ENCODE measurements at regions not wholly inside any gene's neighbourhood (a gene's known extent, or its start where the extent isn't known, plus 50 kb on each side); places are given as distances from the start of the nearest gene placed in this dataset.

DNA sequence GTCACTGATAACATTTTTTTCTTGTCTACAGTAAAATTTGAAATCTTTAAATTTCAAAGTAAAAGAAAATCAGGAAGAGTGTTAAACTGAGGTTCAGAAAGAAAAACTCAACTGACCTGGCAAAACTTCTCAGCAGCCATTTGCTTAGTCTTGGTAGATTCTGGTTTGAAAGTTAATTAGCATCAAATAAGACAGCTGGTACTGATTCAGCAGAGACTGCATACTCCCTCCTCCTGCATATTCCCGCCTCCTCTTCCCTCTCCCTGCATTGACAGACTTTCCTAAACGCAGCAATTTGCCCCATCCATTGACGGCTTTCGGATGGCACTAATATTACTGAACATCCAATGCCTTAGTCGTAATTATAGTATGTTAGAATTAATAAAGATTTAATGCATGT lies 520.8 kb downstream of the FLRT2 start:
- no peak overlapping the region for H2AFZ ChIP-seq (ENCODE audit: low read depth, low read length)
- TF ChIP-seq POLR2AphosphoS5 (IDR thresholded peaks at IDR 0.05; ENCODE audit: insufficient read depth, low read depth, low read length): no peak
- no peak for TF ChIP-seq EZH2 (IDR thresholded peaks at IDR 0.05; ENCODE audit: borderline replicate concordance, low read depth, low read length, severe bottlenecking)
- no peak for TF ChIP-seq POLR2A (IDR thresholded peaks at IDR 0.05; ENCODE audit: low read depth, low read length)
- TF ChIP-seq, protein P1, sequence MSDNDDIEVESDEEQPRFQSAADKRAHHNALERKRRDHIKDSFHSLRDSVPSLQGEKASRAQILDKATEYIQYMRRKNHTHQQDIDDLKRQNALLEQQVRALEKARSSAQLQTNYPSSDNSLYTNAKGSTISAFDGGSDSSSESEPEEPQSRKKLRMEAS (IDR thresholded peaks at IDR 0.05; ENCODE audit: insufficient read depth, insufficient read length): no peak
- no peak for TF ChIP-seq JUN (IDR thresholded peaks at IDR 0.05; ENCODE audit: borderline replicate concordance, insufficient read depth, insufficient read length, low read depth)
- TF ChIP-seq, protein P2, sequence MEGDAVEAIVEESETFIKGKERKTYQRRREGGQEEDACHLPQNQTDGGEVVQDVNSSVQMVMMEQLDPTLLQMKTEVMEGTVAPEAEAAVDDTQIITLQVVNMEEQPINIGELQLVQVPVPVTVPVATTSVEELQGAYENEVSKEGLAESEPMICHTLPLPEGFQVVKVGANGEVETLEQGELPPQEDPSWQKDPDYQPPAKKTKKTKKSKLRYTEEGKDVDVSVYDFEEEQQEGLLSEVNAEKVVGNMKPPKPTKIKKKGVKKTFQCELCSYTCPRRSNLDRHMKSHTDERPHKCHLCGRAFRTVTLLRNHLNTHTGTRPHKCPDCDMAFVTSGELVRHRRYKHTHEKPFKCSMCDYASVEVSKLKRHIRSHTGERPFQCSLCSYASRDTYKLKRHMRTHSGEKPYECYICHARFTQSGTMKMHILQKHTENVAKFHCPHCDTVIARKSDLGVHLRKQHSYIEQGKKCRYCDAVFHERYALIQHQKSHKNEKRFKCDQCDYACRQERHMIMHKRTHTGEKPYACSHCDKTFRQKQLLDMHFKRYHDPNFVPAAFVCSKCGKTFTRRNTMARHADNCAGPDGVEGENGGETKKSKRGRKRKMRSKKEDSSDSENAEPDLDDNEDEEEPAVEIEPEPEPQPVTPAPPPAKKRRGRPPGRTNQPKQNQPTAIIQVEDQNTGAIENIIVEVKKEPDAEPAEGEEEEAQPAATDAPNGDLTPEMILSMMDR (IDR thresholded peaks at IDR 0.05; ENCODE audit: extremely low read depth in 1 of 2, insufficient read depth in 1 of 2, low read depth in 1 of 2, low read length in 2 of 2): no peak
- no peak for TF ChIP-seq GATA2 (IDR thresholded peaks at IDR 0.05; ENCODE audit: insufficient read depth, insufficient read length, low read depth, low read length)
- no peak for TF ChIP-seq MYC (IDR thresholded peaks at IDR 0.05; ENCODE audit: low read depth, low read length)
- no peak for TF ChIP-seq FOS (IDR thresholded peaks at IDR 0.05; ENCODE audit: borderline replicate concordance, insufficient read depth, low read length)
- no peaks in the 10 kb centered on the region for H3K9me3 ChIP-seq (replicated peaks; ENCODE audit: control insufficient read depth, insufficient read depth, low read length)
- H3K9ac ChIP-seq (replicated peaks; ENCODE audit: extremely low read depth, insufficient read depth, low read length): no peak overlapping the region
- BruUV-seq (replicated peaks): no TSS peak
- DNase-seq (ENCODE audit: low read depth, low spot score): no peak
- H3K27ac ChIP-seq (ENCODE audit: insufficient read depth, low read depth, low read length): no peak overlapping the region
- no peaks in the 10 kb centered on the region for H4K20me1 ChIP-seq (replicated peaks; ENCODE audit: control insufficient read depth, extremely low read depth, insufficient read depth, low read length)
- CTCF ChIA-PET: interaction anchor here (0.8 kb wide), 1 partner anchor 12 kb away, joined by 3 read pairs; no protein-coding TSS in a partner anchor
- dilution Hi-C loops (cut with MboI; ENCODE audit: extremely low pct_ligation_motif_present, low sequenced_read_pairs) (no loop called here), intact Hi-C loops (cut with micrococcal nuclease) (no loop called here)
- FAIRE-seq: no peak
- H3K36me3 ChIP-seq (ENCODE audit: control insufficient read depth in 2 of 2, extremely low read depth in 1 of 2, insufficient read depth in 2 of 2, low read length in 2 of 2): no peaks in the 10 kb centered on the region
- H3K79me2 ChIP-seq (ENCODE audit: control insufficient read depth, insufficient read depth, low read length): no peaks in the 10 kb centered on the region
- POLR2A ChIA-PET: no interaction called here
- H3K4me1 ChIP-seq (ENCODE audit: control insufficient read depth, extremely low read depth, insufficient read depth, low read length): no peaks in the 10 kb centered on the region
- H3K9me1 ChIP-seq (replicated peaks; ENCODE audit: control insufficient read depth, extremely low read depth, insufficient read depth, low read length): no peaks in the 10 kb centered on the region
- H3K27me3 ChIP-seq (ENCODE audit: control insufficient read depth in 2 of 2, insufficient read depth in 2 of 2, low read length in 2 of 2): no peaks in the 10 kb centered on the region
- H3K4me3 ChIP-seq (replicated peaks in 1 of 3; ENCODE audit: insufficient read depth in 1 of 3, low read depth in 1 of 3, low read length in 3 of 3): no peak overlapping the region
- H3K4me2 ChIP-seq (ENCODE audit: insufficient read depth, low read length): no peak overlapping the region
